ENCODE measurements at regions not wholly inside any gene's neighbourhood (a gene's known extent, or its start where the extent isn't known, plus 50 kb on each side); places are given as distances from the start of the nearest gene placed in this dataset.

GRCh38 chr20:52596256-52596655 lies 375.9 kb upstream of the TSHZ2 start:
- dilution Hi-C loops (cut with HindIII; ENCODE audit: low sequenced_read_pairs, unreplicated experiment) = no loop called here

More at GRCh38 chr20:52596256-52596655, 375.9 kb upstream of the TSHZ2 start:
- Histone ChIP-seq H4K5ac (ENCODE audit: low read depth, low read length) (no peak overlapping the region), H3K36me3 (ENCODE audit: control insufficient read depth, insufficient read depth, low read length) (no peaks in the 10 kb centered on the region), H3K14ac (replicated peaks; ENCODE audit: low read depth, low read length) (no peak overlapping the region), H3K18ac (ENCODE audit: low read depth, low read length) (no peak overlapping the region), H3K4me2 (ENCODE audit: low read depth, low read length) (no peak overlapping the region), H3K23ac (ENCODE audit: low read depth, low read length) (no peak overlapping the region), H3K79me1 (ENCODE audit: low read depth in 1 of 2, low read length in 2 of 2) (no peaks in the 10 kb centered on the region), H3K9me3 (ENCODE audit: control insufficient read depth, insufficient read depth, low read length) (no peaks in the 10 kb centered on the region), H2BK20ac (ENCODE audit: low read depth, low read length) (no peak overlapping the region), H2AFZ (replicated peaks; ENCODE audit: low read length, poor library complexity) (no peak overlapping the region), H4K91ac (ENCODE audit: insufficient read depth, low read depth, low read length) (no peak overlapping the region), H4K8ac (ENCODE audit: low read depth in 2 of 2, low read length in 2 of 2) (no peak overlapping the region), H3K4me1 (ENCODE audit: control insufficient read depth, insufficient read depth, low read length) (no peaks in the 10 kb centered on the region), H2AK5ac (ENCODE audit: low read depth, low read length) (no peak overlapping the region), H4K20me1 (ENCODE audit: insufficient read depth, low read length) (no peaks in the 10 kb centered on the region), H2BK5ac (ENCODE audit: low read depth, low read length, poor library complexity, severe bottlenecking) (no peak overlapping the region), H3K9me1 (ENCODE audit: insufficient read depth, low read length) (no peaks in the 10 kb centered on the region), H3K4ac (ENCODE audit: low read depth, low read length) (no peak overlapping the region), H2BK15ac (ENCODE audit: low read depth, low read length) (no peak overlapping the region), H3K4me3 (ENCODE audit: insufficient read depth, low read depth, low read length) (no peak overlapping the region), H3K27me3 (ENCODE audit: control insufficient read depth, insufficient read depth, low read length) (no peaks in the 10 kb centered on the region), H2BK120ac (ENCODE audit: low read depth, low read length) (no peak overlapping the region), H2AK9ac (replicated peaks; ENCODE audit: low read depth, low read length, poor library complexity) (no peak overlapping the region), H3K56ac (ENCODE audit: extremely low read depth, insufficient read depth, low read length) (no peak overlapping the region), H3K9ac (ENCODE audit: low read depth, low read length) (no peak overlapping the region), H3K27ac (ENCODE audit: insufficient read depth, low read length) (no peak overlapping the region)
- no peak for ATAC-seq (ENCODE audit: low read depth)
- POLR2A ChIA-PET (ENCODE audit: unreplicated experiment) = no interaction called here
- no TSS peak for BruUV-seq (replicated peaks)
- in situ Hi-C loops (cut with MboI; ENCODE audit: low sequenced_read_pairs) = no loop called here
- no peak for DNase-seq
- CTCF ChIA-PET = no interaction called here
- intact Hi-C loops (cut with micrococcal nuclease) = no loop called here
- TF ChIP-seq FOS (IDR thresholded peaks at IDR 0.05; ENCODE audit: low read depth, low read length) = no peak
- TF ChIP-seq CEBPB (IDR thresholded peaks at IDR 0.05; ENCODE audit: low read depth, low read length) = no peak
- no peak for TF ChIP-seq POLR2A (IDR thresholded peaks at IDR 0.05; ENCODE audit: low read depth, low read length)
- TF ChIP-seq RCOR1 (IDR thresholded peaks at IDR 0.05; ENCODE audit: insufficient replicate concordance, low read length) = no peak
- no peak for TF ChIP-seq SMC3 (IDR thresholded peaks at IDR 0.05; ENCODE audit: low read depth, low read length)
- no peak for TF ChIP-seq USF2 (IDR thresholded peaks at IDR 0.05; ENCODE audit: low read depth, low read length)
- no peak for TF ChIP-seq ELK1 (IDR thresholded peaks at IDR 0.05; ENCODE audit: borderline replicate concordance, low read depth, low read length)
- no peak for TF ChIP-seq CHD1 (IDR thresholded peaks at IDR 0.05; ENCODE audit: low read depth, low read length)
- no peak for TF ChIP-seq RFX5 (IDR thresholded peaks at IDR 0.05; ENCODE audit: low read depth, low read length)
- TF ChIP-seq MXI1 (IDR thresholded peaks at IDR 0.05; ENCODE audit: borderline replicate concordance, low read depth, low read length) = no peak
- TF ChIP-seq MAZ (IDR thresholded peaks at IDR 0.05; ENCODE audit: borderline replicate concordance, low read depth, low read length) = no peak
- no peak for TF ChIP-seq NFE2L2 (IDR thresholded peaks at IDR 0.05; ENCODE audit: low read depth, low read length)
- WGBS, 2 experiments (ENCODE audit: extremely low coverage in 2 of 2, insufficient read length in 1 of 2) = 100% methylated on average over 1 of the region's 5 CpGs; no CpG with 5 or more reads in 1 of the 2 experiments

Data from IMR-90 (cell line).